ENCODE measurements at regions not wholly inside any gene's neighbourhood (a gene's known extent, or its start where the extent isn't known, plus 50 kb on each side); places are given as distances from the start of the nearest gene placed in this dataset.

DNA sequence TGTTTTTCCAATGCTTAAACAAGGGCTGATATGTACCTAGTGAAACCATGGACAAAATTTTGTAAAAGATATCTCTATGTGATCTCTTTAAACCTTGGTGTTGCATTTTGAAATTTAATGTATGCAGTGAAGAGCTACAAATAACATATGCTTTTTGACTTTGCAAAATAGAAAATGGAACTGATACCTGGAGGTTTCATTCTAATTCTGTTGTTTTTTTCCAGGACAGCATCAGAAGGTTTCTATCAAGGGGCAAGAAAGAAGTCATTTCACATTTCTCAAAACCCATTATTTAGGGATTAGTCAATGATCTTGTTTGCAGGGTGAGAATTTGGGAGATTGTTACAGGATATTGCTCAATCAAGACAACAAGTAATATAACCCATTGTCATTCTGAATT lies 549.3 kb downstream of the CDY2B start:
- TF ChIP-seq, protein P1, sequence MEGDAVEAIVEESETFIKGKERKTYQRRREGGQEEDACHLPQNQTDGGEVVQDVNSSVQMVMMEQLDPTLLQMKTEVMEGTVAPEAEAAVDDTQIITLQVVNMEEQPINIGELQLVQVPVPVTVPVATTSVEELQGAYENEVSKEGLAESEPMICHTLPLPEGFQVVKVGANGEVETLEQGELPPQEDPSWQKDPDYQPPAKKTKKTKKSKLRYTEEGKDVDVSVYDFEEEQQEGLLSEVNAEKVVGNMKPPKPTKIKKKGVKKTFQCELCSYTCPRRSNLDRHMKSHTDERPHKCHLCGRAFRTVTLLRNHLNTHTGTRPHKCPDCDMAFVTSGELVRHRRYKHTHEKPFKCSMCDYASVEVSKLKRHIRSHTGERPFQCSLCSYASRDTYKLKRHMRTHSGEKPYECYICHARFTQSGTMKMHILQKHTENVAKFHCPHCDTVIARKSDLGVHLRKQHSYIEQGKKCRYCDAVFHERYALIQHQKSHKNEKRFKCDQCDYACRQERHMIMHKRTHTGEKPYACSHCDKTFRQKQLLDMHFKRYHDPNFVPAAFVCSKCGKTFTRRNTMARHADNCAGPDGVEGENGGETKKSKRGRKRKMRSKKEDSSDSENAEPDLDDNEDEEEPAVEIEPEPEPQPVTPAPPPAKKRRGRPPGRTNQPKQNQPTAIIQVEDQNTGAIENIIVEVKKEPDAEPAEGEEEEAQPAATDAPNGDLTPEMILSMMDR (IDR thresholded peaks at IDR 0.05; ENCODE audit: low read length) = no peak
- no peak for TF ChIP-seq EZH2 (IDR thresholded peaks at IDR 0.05; ENCODE audit: borderline replicate concordance, low read length)
